Left renal pelvis (tissue), 4 donors: ENCODE measurements at regions not wholly inside any gene's neighbourhood (a gene's known extent, or its start where the extent isn't known, plus 50 kb on each side); places are given as distances from the start of the nearest gene placed in this dataset.

Experiments used
- DNase-seq, 4 donors: peaks; one replicate each; pipeline ENCODE4 v3.0.0-alpha.2; 2013; ENCODE audit warnings: low read depth in 4 of 4, low spot score in 3 of 4

DNA sequence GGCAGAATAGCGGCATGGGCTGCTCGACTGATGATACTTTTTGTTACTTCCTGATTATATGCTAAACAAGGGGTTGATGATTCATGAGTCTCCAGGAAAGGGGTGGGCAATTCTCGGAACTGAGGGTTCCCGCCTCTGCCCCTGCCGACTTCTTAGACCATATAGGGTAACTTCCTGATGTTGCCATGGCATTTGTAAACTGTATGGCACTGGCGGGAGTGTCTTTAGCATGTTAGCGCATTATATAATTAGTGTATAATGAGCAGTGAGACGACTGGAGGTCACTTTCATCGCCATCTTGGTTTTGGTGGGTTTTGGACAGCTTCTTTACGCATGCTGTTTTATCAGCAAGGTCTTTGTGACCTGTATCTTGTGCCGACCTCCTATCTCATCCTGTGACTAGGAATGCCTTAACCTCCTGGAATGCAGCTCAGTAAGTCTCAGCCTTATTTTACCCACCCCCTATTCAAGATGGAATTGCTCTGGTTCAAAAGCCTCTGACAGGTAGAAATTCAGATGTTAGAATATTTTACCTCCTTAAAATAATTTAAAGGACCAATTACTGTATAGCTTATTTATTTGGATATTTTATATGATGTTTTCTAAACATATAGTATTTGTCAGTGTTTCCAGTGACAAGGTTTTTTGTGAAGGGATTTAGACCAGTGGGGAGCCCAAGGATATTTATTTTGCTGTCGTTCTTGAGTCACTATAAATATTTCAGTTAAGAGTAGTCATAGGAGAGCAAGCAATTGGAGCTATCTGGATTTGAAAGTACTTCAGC lies 90.1 kb upstream of the PIK3CG start:
- no peak for DNase-seq

DNA sequence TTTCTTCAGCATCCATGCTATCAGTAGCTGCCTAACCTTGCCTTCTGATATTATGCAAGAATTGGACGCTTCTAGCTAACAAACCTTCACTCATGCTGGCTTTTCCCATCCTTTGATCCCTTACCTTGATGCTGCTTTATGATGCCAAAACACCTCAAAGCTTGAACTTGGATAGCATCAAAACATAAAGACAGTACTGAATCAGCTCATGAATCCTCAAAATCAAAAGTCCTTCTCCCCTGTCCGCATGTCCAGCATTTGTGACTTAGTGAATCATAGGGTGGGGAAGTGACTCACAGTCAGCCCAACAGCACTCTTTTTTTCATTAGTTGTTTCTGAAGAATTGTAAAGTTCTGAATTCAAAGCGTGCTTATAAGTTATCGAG lies 89.5 kb upstream of the PIK3CG start:
- no peak for DNase-seq

DNA sequence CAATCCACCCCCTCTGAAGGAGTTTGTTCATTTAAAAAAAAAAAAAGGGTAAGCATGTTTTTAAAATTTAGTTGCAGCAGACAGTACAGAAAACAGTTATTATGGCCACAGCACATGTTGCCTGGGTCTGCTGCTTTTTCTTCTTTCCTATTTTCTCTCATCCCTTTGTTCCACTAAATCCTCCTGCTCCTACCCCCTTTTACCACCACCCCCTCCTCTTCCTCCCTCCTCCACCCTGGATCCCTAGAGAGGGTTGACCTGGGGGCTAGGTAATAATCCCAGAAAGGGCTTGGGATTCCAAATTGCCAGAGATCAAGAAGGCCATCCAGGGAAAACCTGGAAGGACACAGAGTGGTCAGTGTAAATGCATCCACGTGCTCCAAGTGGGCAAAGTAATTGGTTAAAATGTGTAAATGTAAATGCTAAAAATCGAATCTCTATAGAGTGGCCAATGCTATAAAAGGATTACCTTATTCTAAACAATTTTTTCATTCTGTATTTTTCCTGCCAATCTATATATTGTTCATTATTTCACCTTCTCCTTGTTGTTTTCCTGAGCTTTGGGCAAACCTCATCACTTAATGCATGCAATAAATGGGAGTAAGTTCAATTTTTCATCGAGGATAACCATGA lies 89.0 kb upstream of the PIK3CG start:
- no peak for DNase-seq

DNA sequence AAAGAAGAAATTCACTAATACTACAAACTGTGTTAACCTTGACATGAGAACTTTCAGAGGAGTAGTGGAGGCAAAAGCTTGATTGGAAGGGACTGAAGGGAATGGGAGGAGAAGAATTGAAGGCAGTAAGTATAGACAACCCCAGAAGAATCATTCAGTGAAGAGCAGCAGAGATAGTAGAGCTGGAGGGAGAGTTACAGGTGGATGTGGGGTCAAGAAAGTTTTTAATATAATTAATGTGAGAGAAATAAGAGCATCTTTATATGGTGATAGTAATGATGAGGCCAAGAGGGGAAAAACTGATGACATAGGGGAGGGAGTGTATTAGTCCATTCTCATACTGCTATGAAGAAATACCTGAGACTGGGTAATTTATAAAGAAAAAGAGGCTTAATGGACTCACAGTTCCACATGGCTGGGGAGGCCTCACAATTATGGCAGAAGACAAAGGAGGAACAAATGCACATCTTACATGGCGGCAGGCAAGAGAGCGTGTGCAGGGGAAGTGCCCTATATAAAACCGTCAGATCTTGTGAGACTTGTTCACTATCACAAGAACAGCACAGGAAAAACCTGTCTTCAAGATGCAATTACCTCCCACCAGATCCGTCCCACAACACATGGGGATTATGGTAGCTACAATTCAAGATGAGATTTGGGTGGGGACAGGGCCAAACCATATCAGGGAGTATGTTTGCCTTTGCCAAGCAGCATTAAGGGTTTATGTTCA lies 88.3 kb upstream of the PIK3CG start:
- DNase-seq, result no peak

DNA sequence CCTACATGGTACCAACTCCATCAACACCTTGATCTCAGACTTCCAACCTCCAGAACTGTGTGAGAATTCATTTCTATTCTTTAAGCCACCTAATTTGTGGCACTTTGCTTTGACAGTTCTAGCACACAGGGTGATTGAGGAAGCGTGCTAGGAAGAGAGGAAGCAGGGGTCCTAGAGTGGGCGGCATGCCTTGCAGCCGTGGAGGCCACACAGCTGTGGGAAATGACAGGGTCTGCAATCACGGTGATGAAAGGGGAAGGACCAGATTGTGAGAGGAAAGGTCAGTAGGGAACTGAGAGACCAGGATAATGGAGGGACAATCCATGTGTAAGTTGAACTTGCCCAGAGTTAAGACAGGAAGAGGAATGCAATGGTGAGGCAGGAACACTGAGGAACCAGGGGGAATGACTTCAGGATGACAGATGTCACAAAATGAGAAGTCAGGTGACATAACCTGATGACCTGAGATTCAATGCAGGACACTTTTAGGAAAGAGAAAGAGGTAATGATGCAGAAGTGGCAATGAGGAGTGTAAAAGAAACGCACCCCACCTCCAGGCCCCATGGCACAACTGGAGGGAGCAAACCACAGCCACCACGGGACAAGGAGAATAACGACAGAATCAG lies 87.3 kb upstream of the PIK3CG start:
- DNase-seq, result no peak

DNA sequence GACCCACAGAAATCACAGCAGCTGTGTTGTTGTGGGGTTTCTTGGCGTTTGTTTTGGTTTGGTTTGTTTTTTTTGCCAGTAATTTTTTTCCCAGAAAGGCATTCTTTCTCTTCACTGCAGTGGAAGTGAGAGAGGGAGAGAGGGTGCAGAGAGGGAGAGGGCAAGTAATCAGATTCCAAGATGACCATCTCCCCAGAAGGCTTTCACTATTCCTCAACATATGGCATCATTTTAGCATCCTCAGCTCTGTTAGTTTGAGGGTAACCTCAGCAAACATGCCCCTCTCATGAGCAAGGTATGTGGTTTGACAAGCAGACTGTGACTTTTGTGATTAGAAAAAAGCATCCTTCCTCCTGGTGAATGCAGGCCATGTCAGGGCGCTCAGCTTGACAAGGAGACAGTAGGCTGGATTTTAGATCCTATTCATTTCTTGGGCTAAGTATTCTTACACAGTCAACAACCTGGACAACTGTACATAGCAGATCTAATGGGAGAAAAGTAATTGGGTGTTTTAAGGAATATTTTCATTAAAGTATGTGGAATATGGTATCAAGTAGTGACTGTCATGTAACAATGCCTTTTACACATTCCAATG lies 86.3 kb upstream of the PIK3CG start:
- DNase-seq, result no peak

DNA sequence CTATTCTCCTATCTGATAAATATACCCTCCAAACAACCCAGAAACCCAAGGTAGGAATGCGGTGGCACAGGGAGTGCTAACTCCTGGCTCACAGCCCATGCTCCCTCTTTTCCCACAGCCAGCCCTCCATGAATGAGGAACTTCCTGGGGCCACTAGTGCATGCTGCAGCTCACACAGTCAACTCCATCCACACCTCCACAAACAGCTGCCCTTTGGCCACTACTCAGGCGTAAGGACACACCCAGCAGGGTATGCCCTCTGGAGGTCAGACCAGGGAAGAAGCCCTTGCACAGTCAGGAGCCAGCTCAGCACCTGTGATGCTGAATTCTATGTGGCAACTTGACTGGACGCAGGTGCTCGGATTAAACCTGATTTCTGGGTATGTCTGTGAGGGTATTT lies 85.2 kb upstream of the PIK3CG start:
- peak in 1 of 4 donors; percentile 16 for DNase-seq

DNA sequence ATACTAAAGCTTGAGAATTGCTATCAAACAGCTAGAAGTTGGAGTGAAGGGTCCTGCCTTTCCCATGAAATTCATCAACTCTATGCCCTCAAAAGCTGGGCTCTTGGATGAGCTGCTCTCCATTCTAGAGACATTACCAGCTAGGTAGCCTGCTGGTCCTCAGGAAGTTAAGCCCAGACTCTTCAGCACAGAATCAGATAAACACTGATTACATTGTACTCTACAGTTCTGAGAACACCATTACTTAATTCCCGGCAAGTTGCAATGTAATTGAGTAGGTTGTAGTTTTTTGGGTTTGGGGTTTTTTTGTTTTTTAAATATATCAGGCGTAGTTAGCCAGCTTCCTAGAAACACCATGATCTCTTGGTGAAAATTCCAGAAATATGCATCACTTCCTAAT lies 84.1 kb upstream of the PIK3CG start:
- DNase-seq, result no peak

DNA sequence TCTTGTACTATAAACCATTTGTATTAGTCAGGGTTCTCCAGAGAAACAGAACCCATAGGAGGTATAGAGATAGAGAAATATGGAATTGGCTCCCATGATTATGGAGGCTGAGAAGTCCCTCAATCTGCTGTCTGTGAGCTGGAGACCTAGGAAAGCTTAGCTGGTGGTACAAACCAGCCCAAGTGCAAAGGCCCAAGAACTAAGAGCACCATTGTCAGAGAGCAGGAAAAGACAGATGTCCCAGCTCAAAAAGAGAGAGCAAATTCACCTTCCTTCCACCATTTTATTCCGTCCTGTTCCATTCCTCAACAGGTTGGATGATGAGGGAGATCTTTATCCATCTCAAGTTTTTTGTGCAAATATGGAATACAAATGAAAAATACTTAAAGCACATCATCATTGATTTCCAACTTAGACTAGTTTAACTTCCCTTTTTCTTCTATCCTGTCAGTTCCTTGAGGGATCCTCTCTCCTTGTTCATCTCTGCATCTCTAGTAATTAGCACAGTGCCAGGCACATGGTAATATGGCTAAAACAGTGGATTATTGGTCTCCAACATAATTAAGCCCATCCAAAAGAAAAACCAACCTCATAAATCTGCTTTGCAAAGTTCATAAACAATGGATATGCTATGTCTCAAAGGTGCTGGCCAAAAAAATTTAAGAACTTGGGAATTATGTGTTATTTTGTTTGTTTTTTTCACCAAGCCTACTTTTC lies 83.1 kb upstream of the PIK3CG start:
- DNase-seq, result no peak

DNA sequence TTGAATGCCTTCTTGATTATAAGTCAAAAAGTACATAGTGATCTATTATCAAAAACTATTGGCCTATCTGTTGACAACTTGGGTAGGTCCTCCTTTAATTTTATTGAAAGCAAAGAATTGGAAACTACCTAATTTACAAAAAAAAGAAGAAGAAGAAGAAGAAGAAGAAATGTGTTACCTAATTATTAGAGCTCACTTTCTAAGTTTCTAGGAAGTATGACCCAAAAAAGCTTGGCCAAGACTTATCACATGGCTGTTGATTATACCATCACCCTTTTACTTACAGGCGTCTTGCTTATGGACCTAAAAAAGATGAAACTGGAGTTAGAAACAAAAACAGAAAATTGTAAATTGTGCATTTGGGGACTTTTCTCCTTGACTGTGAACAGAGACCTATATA lies 81.8 kb upstream of the PIK3CG start:
- DNase-seq, result no peak

DNA sequence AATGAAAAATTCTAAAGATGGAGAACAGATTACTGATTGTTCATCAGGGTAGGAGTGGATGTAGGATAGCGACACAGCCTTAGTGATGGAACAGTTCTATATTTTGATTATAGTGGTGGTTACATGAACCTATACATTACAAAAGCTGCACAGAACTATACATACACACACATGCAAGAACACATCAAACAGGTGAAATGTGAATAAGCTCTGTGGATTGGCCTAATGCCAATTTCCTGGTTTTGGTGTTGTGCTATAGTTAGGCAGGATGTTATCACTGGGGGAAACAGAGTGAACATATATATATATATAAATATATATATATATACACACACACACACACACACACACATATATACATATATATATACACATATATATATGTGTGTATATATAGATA lies 76.4 kb upstream of the PIK3CG start:
- no peak for DNase-seq

DNA sequence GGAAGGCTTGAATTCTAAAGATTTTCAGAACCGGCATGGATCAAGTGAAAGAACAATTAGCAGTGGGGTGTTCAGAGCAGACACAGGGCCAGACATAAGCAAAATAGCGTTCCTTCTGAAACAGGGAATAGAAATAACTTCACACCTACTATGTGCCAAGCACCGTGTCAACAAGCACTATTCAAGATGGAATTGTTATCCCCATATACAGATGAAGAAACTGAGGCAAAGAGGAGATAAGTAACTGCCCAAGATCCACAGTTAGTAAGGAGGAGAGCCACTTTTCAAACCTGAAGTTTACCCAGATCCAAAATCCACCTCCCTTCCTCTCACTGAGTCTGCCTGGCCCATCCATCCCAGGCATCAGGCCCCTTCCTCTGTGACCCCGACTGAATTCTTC lies 73.6 kb upstream of the PIK3CG start:
- DNase-seq, result no peak

DNA sequence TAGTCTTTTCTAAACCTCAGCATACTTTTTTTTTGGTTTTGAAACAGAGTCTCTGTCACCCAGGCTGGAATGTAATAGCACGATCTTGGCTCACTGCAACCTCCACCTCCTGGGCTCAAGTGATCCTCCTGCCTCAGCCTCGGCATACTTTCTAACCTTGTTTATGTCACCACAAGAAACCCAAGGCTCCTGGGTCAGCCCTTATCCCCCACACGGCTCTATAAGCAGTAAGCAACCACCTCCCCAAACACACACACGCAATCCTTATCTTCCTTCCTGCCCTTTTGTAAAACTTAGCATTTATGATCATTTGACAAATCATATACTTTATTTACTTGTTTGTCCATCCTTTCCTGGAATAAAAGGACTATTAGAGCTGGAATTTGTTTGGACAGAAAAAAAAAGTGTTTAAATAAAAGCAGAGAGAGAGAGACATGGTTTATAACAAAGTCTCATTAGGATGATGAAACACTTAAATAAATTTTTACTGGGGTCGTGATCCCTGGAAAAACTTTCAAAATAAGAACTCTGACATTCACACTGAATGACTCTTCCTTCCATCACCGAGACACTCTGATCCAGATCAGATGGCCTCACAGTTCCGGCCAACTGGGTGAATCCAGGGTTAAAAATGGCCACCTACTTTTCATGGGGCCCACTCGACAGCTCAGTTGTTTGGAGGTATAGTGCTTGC lies 72.7 kb upstream of the PIK3CG start:
- no peak for DNase-seq

DNA sequence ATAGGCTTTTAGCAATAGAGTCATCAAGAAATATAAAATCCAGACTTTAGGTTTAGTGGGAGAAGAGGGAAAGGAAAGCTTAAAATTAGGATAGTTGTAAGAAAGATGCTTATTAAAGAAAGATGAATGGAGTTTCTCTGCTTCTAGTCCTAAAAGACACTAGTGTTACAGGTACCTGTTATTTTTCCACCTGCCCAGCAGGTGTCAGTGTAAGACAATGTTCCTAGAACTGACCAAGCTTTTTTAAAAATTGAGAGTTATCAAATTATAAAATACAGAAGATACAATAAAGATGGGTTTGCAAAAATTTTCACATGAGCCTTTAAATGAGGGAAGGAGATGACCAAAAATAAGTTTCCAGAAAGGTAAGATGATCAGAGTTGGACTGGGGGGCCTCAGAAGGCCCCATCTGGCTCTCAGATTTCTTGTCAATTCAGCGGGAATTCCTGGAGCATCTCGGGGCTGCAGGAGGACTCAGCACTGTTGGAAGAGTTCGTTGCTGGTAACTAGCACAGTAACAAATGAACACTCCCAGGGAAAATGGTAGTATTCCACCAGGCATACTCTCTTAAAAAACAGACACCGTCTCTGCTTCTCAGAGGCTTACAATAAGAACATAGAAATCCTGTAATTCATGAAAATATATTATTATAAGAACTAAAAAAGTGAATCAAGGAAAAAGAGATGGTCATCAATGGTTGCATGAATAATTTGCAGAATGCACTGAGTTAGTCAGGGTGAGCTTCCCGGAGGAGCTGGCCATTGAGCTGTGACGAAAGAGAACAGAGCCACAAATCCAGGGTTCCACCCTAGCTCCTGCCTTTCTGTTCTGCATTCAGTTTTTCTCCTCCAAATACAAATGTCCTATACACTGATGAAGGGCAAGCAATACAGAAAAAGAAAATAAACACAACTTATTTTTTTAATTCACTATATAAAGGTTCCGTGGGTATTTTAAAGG lies 71.8 kb upstream of the PIK3CG start:
- no peak for DNase-seq

DNA sequence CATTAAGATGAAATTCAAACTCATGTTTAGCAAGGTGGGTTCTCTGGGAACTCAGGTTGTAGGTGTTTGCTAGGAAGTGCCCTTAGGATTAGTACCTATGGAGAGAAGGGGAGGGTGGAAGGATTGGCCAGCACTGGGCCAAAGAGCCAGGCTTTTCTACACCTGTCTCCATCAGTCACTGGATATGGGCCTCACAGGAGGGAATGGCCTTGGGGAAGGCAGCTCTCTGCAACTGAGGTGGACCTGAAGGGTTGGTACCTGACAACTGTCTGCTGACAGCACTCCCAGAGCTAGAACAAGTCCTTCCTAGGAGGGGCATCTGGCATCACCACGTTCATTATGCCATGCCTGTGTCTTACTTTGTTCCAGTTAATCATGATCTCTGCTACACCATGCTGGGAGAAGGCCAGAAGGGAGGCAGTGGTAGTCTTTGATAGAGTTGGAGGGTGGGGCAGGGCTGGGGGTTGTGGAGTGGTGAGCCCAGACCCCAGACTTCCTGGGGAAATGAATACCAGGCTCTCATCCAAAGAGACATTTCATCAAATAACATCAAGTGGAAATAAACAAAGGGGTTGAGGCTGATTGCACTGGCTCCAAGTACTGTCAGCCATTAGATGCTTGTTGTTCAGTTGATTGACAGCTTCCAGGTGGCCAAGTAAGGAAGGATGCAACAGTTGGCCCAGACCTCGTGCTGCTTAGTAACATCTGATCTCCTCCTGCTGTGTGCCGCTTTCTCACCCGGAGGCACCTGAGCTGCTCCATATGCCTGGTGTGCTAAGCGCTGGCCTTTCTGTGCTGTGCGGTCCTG lies 70.6 kb upstream of the PIK3CG start:
- no peak for DNase-seq

DNA sequence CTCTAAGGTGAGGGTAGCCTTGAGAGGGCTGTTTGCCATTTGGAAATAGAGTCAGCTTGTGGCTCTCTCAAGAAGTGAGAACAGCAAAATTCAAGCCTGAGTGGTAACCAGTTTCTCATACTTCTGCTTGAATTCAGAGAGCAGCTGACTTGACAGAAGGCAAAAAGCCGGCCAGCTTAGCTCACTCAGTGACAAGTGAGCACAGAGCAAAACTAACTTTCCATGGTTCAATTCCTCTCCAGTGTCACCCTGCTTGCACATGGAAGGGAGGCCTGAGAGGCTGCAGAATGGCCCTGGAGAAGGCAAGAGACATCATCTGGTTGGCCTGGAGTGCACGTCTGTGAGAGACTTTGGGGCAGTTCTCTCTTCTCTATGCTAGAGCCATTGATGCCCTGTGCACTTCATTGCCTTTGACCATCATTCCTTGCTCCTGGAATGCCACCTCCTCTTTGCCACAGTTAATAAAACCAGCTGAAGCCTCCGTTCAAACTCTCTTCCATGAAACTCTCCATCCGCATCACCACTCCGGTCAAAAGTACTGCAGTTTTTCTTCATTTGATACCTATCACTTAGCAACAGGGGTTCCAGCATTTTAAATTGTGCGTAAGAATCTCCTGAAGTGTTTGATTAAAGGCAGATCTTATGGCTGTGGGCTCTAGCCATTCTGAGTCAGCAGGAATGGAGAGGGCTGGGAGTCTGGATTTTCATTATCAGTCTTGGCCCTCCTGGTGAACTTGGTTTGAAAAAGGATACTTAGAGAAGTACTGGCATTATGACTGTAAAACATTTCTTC lies 69.8 kb upstream of the PIK3CG start:
- no peak for DNase-seq

DNA sequence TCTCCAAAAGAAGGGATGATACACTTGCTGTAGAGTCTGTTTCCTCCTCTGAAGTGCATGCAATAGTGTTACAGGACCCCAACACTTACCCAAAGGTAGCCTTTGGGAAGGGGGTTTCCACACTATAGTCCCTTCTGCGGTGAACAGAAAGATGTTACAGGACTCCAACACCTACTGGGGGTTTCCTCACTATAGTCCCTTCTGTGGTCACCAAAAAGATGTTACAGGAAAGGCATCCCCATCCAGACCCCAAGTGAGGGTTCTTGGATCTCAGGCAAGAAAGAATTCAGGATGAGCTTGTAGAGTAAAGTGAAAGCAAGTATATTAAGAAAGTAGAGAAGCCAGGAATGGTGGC lies 69.2 kb upstream of the PIK3CG start:
- no peak for DNase-seq
